H9 (cell line): ENCODE measurements at regions not wholly inside any gene's neighbourhood (a gene's known extent, or its start where the extent isn't known, plus 50 kb on each side); places are given as distances from the start of the nearest gene placed in this dataset.

Experiments
- DNase-seq: peaks from one replicate; pipeline ENCODE4 v3.0.0-alpha.2; 2017
- H2AFZ ChIP-seq: one replicate; pipeline ENCODE4 v1.6.1; 2013; ENCODE audit warnings: mild to moderate bottlenecking, low read length, control low read depth, moderate library complexity
- H2AK5ac ChIP-seq: 2 replicates; pipeline ENCODE4 v1.6.1; 2013; ENCODE audit warnings: low read length, control low read depth, mixed read lengths; ENCODE audit not compliant: insufficient read length
- H2BK120ac ChIP-seq: one replicate; pipeline ENCODE4 v1.6.1; 2013; ENCODE audit warnings: low read depth, mild to moderate bottlenecking, low read length, control low read depth, inconsistent platforms; ENCODE audit not compliant: poor library complexity, severe bottlenecking
- H2BK12ac ChIP-seq: 2 replicates; pipeline ENCODE4 v1.6.1; 2013; ENCODE audit warnings: low read length, control low read depth, mixed read lengths, low read depth; ENCODE audit not compliant: insufficient read length
- H2BK15ac ChIP-seq: 2 replicates; pipeline ENCODE4 v1.6.1; 2013; ENCODE audit warnings: low read depth, low read length, control low read depth
- H2BK20ac ChIP-seq: one replicate; pipeline ENCODE4 v1.6.1; 2013; ENCODE audit warnings: low read depth, mild to moderate bottlenecking, low read length, control low read depth, inconsistent platforms; ENCODE audit not compliant: poor library complexity, severe bottlenecking
- H2BK5ac ChIP-seq: 2 replicates; pipeline ENCODE4 v1.6.1; 2013; ENCODE audit warnings: low read length, control low read depth, mixed read lengths; ENCODE audit not compliant: insufficient read length
- H3K14ac ChIP-seq: 2 replicates; pipeline ENCODE4 v1.6.1; 2013; ENCODE audit warnings: low read length, control low read depth; ENCODE audit not compliant: insufficient read depth
- H3K18ac ChIP-seq: 2 replicates; pipeline ENCODE4 v1.6.1; 2013; ENCODE audit warnings: low read depth, mild to moderate bottlenecking, mixed read lengths, low read length, control low read depth; ENCODE audit not compliant: insufficient read length
- H3K23ac ChIP-seq: 2 replicates; pipeline ENCODE4 v1.6.1; 2013; ENCODE audit warnings: low read length, control low read depth, mixed read lengths, low read depth; ENCODE audit not compliant: insufficient read length
- H3K23me2 ChIP-seq: 2 replicates; pipeline ENCODE4 v1.6.1; 2013; ENCODE audit warnings: low read depth, mild to moderate bottlenecking, mixed read lengths, low read length, control low read depth; ENCODE audit not compliant: insufficient read length, poor library complexity, severe bottlenecking
- H3K27ac ChIP-seq: 2 replicates; pipeline ENCODE4 v1.5.1; 2013; ENCODE audit warnings: low read length, control low read depth, mixed read lengths, low read depth; ENCODE audit not compliant: insufficient read length
- H3K27me3 ChIP-seq: 2 replicates; pipeline ENCODE4 v1.6.1; 2013; ENCODE audit warnings: low read length, control low read depth, inconsistent platforms; ENCODE audit not compliant: insufficient read depth
- H3K4ac ChIP-seq: 2 replicates; pipeline ENCODE4 v1.6.1; 2013; ENCODE audit warnings: low read depth, mild to moderate bottlenecking, control low read depth, inconsistent platforms, low read length, moderate library complexity
- H3K4me1 ChIP-seq: 2 replicates; pipeline ENCODE4 v1.6.1; 2013; ENCODE audit warnings: low read length, control low read depth, inconsistent platforms; ENCODE audit not compliant: insufficient read depth
- H3K4me2 ChIP-seq: 2 replicates; pipeline ENCODE4 v1.6.1; 2013; ENCODE audit warnings: low read length, control low read depth, mixed read lengths; ENCODE audit not compliant: insufficient read length, insufficient read depth
- H3K56ac ChIP-seq: 2 replicates; pipeline ENCODE4 v1.6.1; 2013; ENCODE audit warnings: low read depth, mild to moderate bottlenecking, mixed read lengths, low read length, control low read depth; ENCODE audit not compliant: insufficient read length
- H3K79me1 ChIP-seq: 2 replicates; pipeline ENCODE4 v1.6.1; 2013; ENCODE audit warnings: low read depth, mild to moderate bottlenecking, moderate library complexity, low read length, control low read depth, inconsistent platforms; ENCODE audit not compliant: insufficient read depth, poor library complexity, severe bottlenecking
- H3K79me2 ChIP-seq: 2 replicates; pipeline ENCODE4 v1.6.1; 2013; ENCODE audit warnings: low read length, control low read depth, inconsistent platforms; ENCODE audit not compliant: insufficient read depth
- H3K9ac ChIP-seq: 2 replicates; pipeline ENCODE4 v1.6.1; 2013; ENCODE audit warnings: low read length, control low read depth, mixed read lengths; ENCODE audit not compliant: insufficient read length; ENCODE audit errors: extremely low read depth
- H3K9me3 ChIP-seq: one replicate; pipeline ENCODE4 v1.6.1; 2013; ENCODE audit warnings: low read depth, low read length, inconsistent platforms; ENCODE audit not compliant: control insufficient read depth
- H3T11ph ChIP-seq: one replicate; pipeline ENCODE4 v1.6.1; 2013; ENCODE audit warnings: mild to moderate bottlenecking, low read length, control low read depth, inconsistent platforms
- H4K20me1 ChIP-seq: one replicate; pipeline ENCODE4 v1.6.1; 2013; ENCODE audit not compliant: control insufficient read depth, insufficient read length, insufficient read depth
- H4K5ac ChIP-seq: 2 replicates; pipeline ENCODE4 v1.6.1; 2013; ENCODE audit warnings: low read depth, mild to moderate bottlenecking, mixed read lengths, low read length, control low read depth; ENCODE audit not compliant: insufficient read length
- H4K8ac ChIP-seq: replicated peaks from 2 replicates; pipeline ENCODE4 v1.6.1; 2013; ENCODE audit warnings: low read length, control low read depth, mixed read lengths, low read depth; ENCODE audit not compliant: insufficient read length
- H4K91ac ChIP-seq: 2 replicates; pipeline ENCODE4 v1.6.1; 2013; ENCODE audit warnings: low read depth, mild to moderate bottlenecking, moderate library complexity, mixed read lengths, low read length, control low read depth; ENCODE audit not compliant: insufficient read length
- H3K27ac Mint-ChIP-seq, 3 experiments: 2 replicates in 2 of 3; 3 replicates in 1 of 3; pipeline ENCODE4 v1.8.0; 2020 to 2021; ENCODE audit warnings: mixed read lengths in 3 of 3, mild to moderate bottlenecking in 1 of 3, moderate library complexity in 1 of 3
- H3K27me3 Mint-ChIP-seq: 2 replicates; pipeline ENCODE4 v1.8.0; 2021; ENCODE audit warnings: low read depth, mild to moderate bottlenecking, moderate library complexity, mixed read lengths
- H3K36me3 Mint-ChIP-seq, 3 experiments: 2 replicates in 2 of 3; 3 replicates in 1 of 3; pipeline ENCODE4 v1.8.0; 2020 to 2021; ENCODE audit warnings: low read depth in 3 of 3, mixed read lengths in 3 of 3; ENCODE audit not compliant: insufficient read depth in 1 of 3
- H3K4me1 Mint-ChIP-seq, 2 experiments: 2 replicates each; pipeline ENCODE4 v1.8.0; 2020; ENCODE audit warnings: mixed read lengths in 2 of 2
- H3K4me3 Mint-ChIP-seq, 2 experiments: 2 replicates in 1 of 2; 3 replicates in 1 of 2; pipeline ENCODE4 v1.8.0; 2020 to 2021; ENCODE audit warnings: mild to moderate bottlenecking in 2 of 2, mixed read lengths in 2 of 2, moderate library complexity in 1 of 2
- H3K9me3 Mint-ChIP-seq, 2 experiments: 2 replicates in 1 of 2; 3 replicates in 1 of 2; pipeline ENCODE4 v1.8.0; 2020; ENCODE audit warnings: mild to moderate bottlenecking in 2 of 2, mixed read lengths in 2 of 2, moderate library complexity in 1 of 2
- CTCF ChIP-seq: fragments of 200-600 bp; sonication (generic); conservative IDR thresholded peaks from 3 replicates; pipeline ENCODE4 v1.8.0; 2021; ENCODE audit warnings: antibody characterized with exemption, mild to moderate bottlenecking
- WGBS: extraction: QIAGEN DNeasy Blood & Tissue Kit; methylation state at CpG from one replicate; pipeline ENCODE4 v1.1.7; 2013; ENCODE audit warnings: missing lambda C conversion rate, low lambda C conversion rate, mixed read lengths; ENCODE audit not compliant: insufficient read length; ENCODE audit errors: extremely low coverage; 5-methylcytosine and 5-hydroxymethylcytosine counted together

- H3K4me1 Mint-ChIP-seq: peaks cover 13 to 14% of the 10 kb centered on the region in 2 experiments; a peak in 3 of 4 replicates
- Histone ChIP-seq H2BK15ac (no peak overlapping the region), H2AFZ (no peak overlapping the region), H3K18ac (no peak overlapping the region), H3K27me3 (no peaks in the 10 kb centered on the region), H2BK120ac (no peak overlapping the region), H2BK20ac (no peak overlapping the region), H4K8ac (no peak overlapping the region), H3K4me2 (no peak overlapping the region), H4K91ac (no peak overlapping the region), H2BK12ac (no peak overlapping the region), H2AK5ac (no peak overlapping the region), H4K20me1 (no peaks in the 10 kb centered on the region), H3K79me2 (no peaks in the 10 kb centered on the region), H3K56ac (no peak overlapping the region), H3K23me2 (no peaks in the 10 kb centered on the region), H3K4me1 (no peaks in the 10 kb centered on the region), H3K79me1 (no peaks in the 10 kb centered on the region), H3T11ph (no peak overlapping the region), H3K4ac (no peak overlapping the region), H2BK5ac (no peak overlapping the region), H4K5ac (no peak overlapping the region), H3K9me3 (no peaks in the 10 kb centered on the region), H3K23ac (no peak overlapping the region), H3K27ac (no peak overlapping the region), H3K14ac (no peak overlapping the region), H3K9ac (no peak overlapping the region)
- H3K27ac Mint-ChIP-seq: no peak overlapping the region
- H3K4me3 Mint-ChIP-seq: no peak overlapping the region
- no peaks in the 10 kb centered on the region; the same call in 1 of the 2 replicates for H3K27me3 Mint-ChIP-seq
- no peak for TF ChIP-seq CTCF
- WGBS: no CpG with 5 or more reads among the region's 2 CpGs
- peaks cover under 1 to 3% (median under 1%) of the 10 kb centered on the region in 3 experiments; a peak in 2 of 7 replicates for H3K36me3 Mint-ChIP-seq
- H3K9me3 Mint-ChIP-seq: peaks cover 0 to 5% of the 10 kb centered on the region in 2 experiments; a peak in 4 of 5 replicates
- DNase-seq: no peak
These were observed 800.8 kb downstream of the MCTP2 start for GRCh38 chr15:95032156-95032555.
